SK-N-SH treated with all-trans-retinoic acid at 6 μM for 48 hours (cell line): ENCODE measurements at regions not wholly inside any gene's neighbourhood (a gene's known extent, or its start where the extent isn't known, plus 50 kb on each side); places are given as distances from the start of the nearest gene placed in this dataset.

ENCODE experiments used
- PPARA ChIP-seq: fragments of 250-450 bp; sonication (Bioruptor Pico); IDR thresholded peaks from 2 replicates; pipeline ENCODE4 v1.5.0; 2020; ENCODE audit warnings: mild to moderate bottlenecking, borderline replicate concordance
- RARB ChIP-seq: fragments of 250-450 bp; sonication (Bioruptor Pico); IDR thresholded peaks from 2 replicates; pipeline ENCODE4 v1.8.0; 2021; ENCODE audit warnings: mild to moderate bottlenecking, moderate library complexity
- TOX ChIP-seq: fragments of 250-450 bp; sonication (Bioruptor Pico); IDR thresholded peaks from 2 replicates; pipeline ENCODE4 v1.8.0; 2021; ENCODE audit warnings: mild to moderate bottlenecking, moderate library complexity, borderline replicate concordance
- ZNF70 ChIP-seq: fragments of 450-650 bp; formaldehyde crosslinking; IDR thresholded peaks from 2 replicates; pipeline ENCODE4 v1.5.0; 2020; ENCODE audit warnings: mild to moderate bottlenecking, moderate library complexity

GRCh38 chr11:104320956-104321355 lies 157.0 kb upstream of the PDGFD start:
- no peak for TF ChIP-seq PPARA (CRISPR knock-in tag)
- no peak for TF ChIP-seq ZNF70 (CRISPR knock-in tag)
- no peak for TF ChIP-seq RARB (CRISPR knock-in tag)
- TF ChIP-seq TOX (CRISPR knock-in tag), result no peak
